IgD-negative memory B cell (primary cell): ENCODE measurements at regions not wholly inside any gene's neighbourhood (a gene's known extent, or its start where the extent isn't known, plus 50 kb on each side); places are given as distances from the start of the nearest gene placed in this dataset.
A peak's percentile ranks its signal among the peaks of the same experiment; 100 is the strongest.

Experiments
- H3K27ac Mint-ChIP-seq, 3 donors: one replicate each; pipeline ENCODE4 v1.8.0; 2020 to 2022; ENCODE audit warnings: mild to moderate bottlenecking in 3 of 3, mixed read lengths in 3 of 3, moderate library complexity in 1 of 3
- H3K27me3 Mint-ChIP-seq: one replicate; pipeline ENCODE4 v1.8.0; 2021; ENCODE audit warnings: mixed read lengths
- H3K36me3 Mint-ChIP-seq: one replicate; pipeline ENCODE4 v1.8.0; 2020; ENCODE audit warnings: mild to moderate bottlenecking, mixed read lengths
- H3K4me1 Mint-ChIP-seq, 3 donors: one replicate each; pipeline ENCODE4 v1.8.0; 2020 to 2022; ENCODE audit warnings: mixed read lengths in 3 of 3, mild to moderate bottlenecking in 1 of 3
- H3K4me3 Mint-ChIP-seq, 4 donors: one replicate each; pipeline ENCODE4 v1.8.0; 2020 to 2022; ENCODE audit warnings: mild to moderate bottlenecking in 4 of 4, mixed read lengths in 4 of 4, moderate library complexity in 3 of 4
- H3K9me3 Mint-ChIP-seq, 3 donors: one replicate each; pipeline ENCODE4 v1.8.0; 2020 to 2021; ENCODE audit warnings: mixed read lengths in 3 of 3, mild to moderate bottlenecking in 1 of 3

- no peaks in the 10 kb centered on the region for H3K4me1 Mint-ChIP-seq
- H3K9me3 Mint-ChIP-seq: peaks cover 0 to 2% (median 0%) of the 10 kb centered on the region in 3 donors
- H3K27ac Mint-ChIP-seq: no peak overlapping the region
- H3K27me3 Mint-ChIP-seq: no peaks in the 10 kb centered on the region
- H3K4me3 Mint-ChIP-seq: no peak overlapping the region
- H3K36me3 Mint-ChIP-seq: no peaks in the 10 kb centered on the region
Observed at GRCh38 chr1:29673669-29674626, 437.6 kb downstream of the PTPRU start.

- peaks cover 0 to 2% (median 0%) of the 10 kb centered on the region in 3 donors for H3K9me3 Mint-ChIP-seq
- H3K36me3 Mint-ChIP-seq: no peaks in the 10 kb centered on the region
- H3K27me3 Mint-ChIP-seq: peaks cover 2% of the 10 kb centered on the region
- H3K4me1 Mint-ChIP-seq: no peaks in the 10 kb centered on the region
- H3K27ac Mint-ChIP-seq: no peak overlapping the region
- H3K4me3 Mint-ChIP-seq: no peak overlapping the region
Observed at GRCh38 chr1:29673228-29673500, 436.8 kb downstream of the PTPRU start.

GRCh38 chr1:29672416-29673227 is 436.3 kb downstream of the PTPRU start:
- Mint-ChIP-seq H3K4me3 (no peak overlapping the region), H3K4me1 (no peaks in the 10 kb centered on the region), H3K27ac (peak overlapping the region in 1 of 3 donors; percentile 37), H3K36me3 (no peaks in the 10 kb centered on the region), H3K27me3 (peaks cover 2% of the 10 kb centered on the region), H3K9me3 (peaks cover 0 to 2% (median 0%) of the 10 kb centered on the region in 3 donors)

- Mint-ChIP-seq H3K27me3 (peaks cover 2% of the 10 kb centered on the region), H3K4me3 (no peak overlapping the region), H3K36me3 (no peaks in the 10 kb centered on the region), H3K27ac (peak overlapping the region in 1 of 3 donors; percentile 37), H3K4me1 (peaks cover 0 to under 1% (median 0%) of the 10 kb centered on the region in 3 donors), H3K9me3 (peaks cover 0 to 2% (median 0%) of the 10 kb centered on the region in 3 donors)
Observed at GRCh38 chr1:29671446-29672356, 435.4 kb downstream of the PTPRU start.

- Mint-ChIP-seq H3K9me3 (peaks cover 0 to 2% (median 0%) of the 10 kb centered on the region in 3 donors), H3K4me1 (peaks cover 0 to 1% (median 0%) of the 10 kb centered on the region in 3 donors), H3K36me3 (no peaks in the 10 kb centered on the region), H3K4me3 (no peak overlapping the region), H3K27me3 (peaks cover 2% of the 10 kb centered on the region), H3K27ac (no peak overlapping the region)
Observed at GRCh38 chr1:29670752-29671151, 434.4 kb downstream of the PTPRU start.

GRCh38 chr1:29669912-29670311 is 433.6 kb downstream of the PTPRU start:
- no peaks in the 10 kb centered on the region for H3K36me3 Mint-ChIP-seq
- H3K27me3 Mint-ChIP-seq: peaks cover 2% of the 10 kb centered on the region
- H3K9me3 Mint-ChIP-seq: peaks cover 0 to 2% (median 0%) of the 10 kb centered on the region in 3 donors
- H3K4me1 Mint-ChIP-seq: peaks cover 0 to 1% (median 0%) of the 10 kb centered on the region in 3 donors
- H3K4me3 Mint-ChIP-seq: no peak overlapping the region
- H3K27ac Mint-ChIP-seq: no peak overlapping the region

- Mint-ChIP-seq H3K27me3 (peaks cover 2% of the 10 kb centered on the region), H3K9me3 (peaks cover 0 to 2% (median 0%) of the 10 kb centered on the region in 3 donors), H3K4me1 (peaks cover 0 to 1% (median 0%) of the 10 kb centered on the region in 3 donors), H3K4me3 (no peak overlapping the region), H3K27ac (no peak overlapping the region), H3K36me3 (no peaks in the 10 kb centered on the region)
Observed at GRCh38 chr1:29669158-29669871, 433.0 kb downstream of the PTPRU start.

- Mint-ChIP-seq H3K4me3 (no peak overlapping the region), H3K36me3 (no peaks in the 10 kb centered on the region), H3K27me3 (peaks cover 2% of the 10 kb centered on the region), H3K27ac (no peak overlapping the region), H3K9me3 (peaks cover 0 to 2% (median 0%) of the 10 kb centered on the region in 3 donors), H3K4me1 (peaks cover 0 to 1% (median 0%) of the 10 kb centered on the region in 3 donors)
Observed at GRCh38 chr1:29668551-29669157, 432.3 kb downstream of the PTPRU start.

GRCh38 chr1:29667951-29668350 is 431.6 kb downstream of the PTPRU start:
- no peak overlapping the region for H3K27ac Mint-ChIP-seq
- peaks cover 0 to 1% (median 0%) of the 10 kb centered on the region in 3 donors for H3K4me1 Mint-ChIP-seq
- no peak overlapping the region for H3K4me3 Mint-ChIP-seq
- peaks cover 2% of the 10 kb centered on the region for H3K27me3 Mint-ChIP-seq
- no peaks in the 10 kb centered on the region for H3K36me3 Mint-ChIP-seq
- H3K9me3 Mint-ChIP-seq: peaks cover 0 to 4% (median 0%) of the 10 kb centered on the region in 3 donors

GRCh38 chr1:29664711-29665110 is 428.4 kb downstream of the PTPRU start:
- Mint-ChIP-seq H3K4me3 (no peak overlapping the region), H3K4me1 (peaks cover 0 to 1% (median 0%) of the 10 kb centered on the region in 3 donors), H3K36me3 (no peaks in the 10 kb centered on the region), H3K27ac (no peak overlapping the region), H3K9me3 (peaks cover 4 to 23% (median 12%) of the 10 kb centered on the region in 3 donors), H3K27me3 (peaks cover 6% of the 10 kb centered on the region)

- H3K4me1 Mint-ChIP-seq: peaks cover 0 to 2% (median 0%) of the 10 kb centered on the region in 3 donors
- peaks cover 5% of the 10 kb centered on the region for H3K27me3 Mint-ChIP-seq
- peaks cover 9 to 33% (median 22%) of the 10 kb centered on the region in 3 donors for H3K9me3 Mint-ChIP-seq
- H3K36me3 Mint-ChIP-seq: peaks cover 2% of the 10 kb centered on the region
- H3K27ac Mint-ChIP-seq: no peak overlapping the region
- no peak overlapping the region for H3K4me3 Mint-ChIP-seq
Observed at GRCh38 chr1:29658688-29659087, 422.4 kb downstream of the PTPRU start.

- Mint-ChIP-seq H3K36me3 (peaks cover 2% of the 10 kb centered on the region), H3K9me3 (peaks cover 9 to 33% (median 20%) of the 10 kb centered on the region in 3 donors), H3K4me1 (peaks cover 0 to 2% (median 0%) of the 10 kb centered on the region in 3 donors), H3K27me3 (peaks cover 5% of the 10 kb centered on the region), H3K4me3 (peak overlapping the region in 1 of 4 donors; percentile 28), H3K27ac (no peak overlapping the region)
Observed at GRCh38 chr1:29657816-29658215, 421.5 kb downstream of the PTPRU start.
